ENCODE measurements at regions not wholly inside any gene's neighbourhood (a gene's known extent, or its start where the extent isn't known, plus 50 kb on each side); places are given as distances from the start of the nearest gene placed in this dataset.

GRCh38 chr1:29549001-29549400 lies 312.7 kb downstream of the PTPRU start:
- DNase-seq: no peak

- DNase-seq: no peak
These were observed 311.8 kb downstream of the PTPRU start for GRCh38 chr1:29548091-29548490.

GRCh38 chr1:29547300-29547699 lies 311.0 kb downstream of the PTPRU start:
- no peak for DNase-seq

- DNase-seq: no peak
These were observed 310.2 kb downstream of the PTPRU start for GRCh38 chr1:29546496-29546895.

- DNase-seq: no peak
These were observed 308.1 kb downstream of the PTPRU start for GRCh38 chr1:29544406-29544805.

- no peak for DNase-seq
These were observed 307.3 kb downstream of the PTPRU start for GRCh38 chr1:29543586-29543985.

- no peak for DNase-seq
These were observed 306.2 kb downstream of the PTPRU start for GRCh38 chr1:29542548-29542947.

GRCh38 chr1:29541631-29542030 lies 305.3 kb downstream of the PTPRU start:
- no peak for DNase-seq

GRCh38 chr1:29540801-29541357 lies 304.6 kb downstream of the PTPRU start:
- no peak for DNase-seq

- no peak for DNase-seq
These were observed 303.6 kb downstream of the PTPRU start for GRCh38 chr1:29539971-29540370.

- DNase-seq: no peak
These were observed 302.3 kb downstream of the PTPRU start for GRCh38 chr1:29538586-29538985.

GRCh38 chr1:29532751-29533150 lies 296.4 kb downstream of the PTPRU start:
- no peak for DNase-seq

- no peak for DNase-seq
These were observed 296.0 kb downstream of the PTPRU start for GRCh38 chr1:29532285-29532684.

- DNase-seq: no peak
These were observed 295.3 kb downstream of the PTPRU start for GRCh38 chr1:29531596-29531995.

GRCh38 chr1:29529677-29530278 lies 293.5 kb downstream of the PTPRU start:
- DNase-seq: no peak

- no peak for DNase-seq
These were observed 291.1 kb downstream of the PTPRU start for GRCh38 chr1:29527314-29528004.

GRCh38 chr1:29525941-29526340 lies 289.6 kb downstream of the PTPRU start:
- no peak for DNase-seq

GRCh38 chr1:29524285-29525065 lies 288.2 kb downstream of the PTPRU start:
- no peak for DNase-seq

- DNase-seq: no peak
These were observed 287.3 kb downstream of the PTPRU start for GRCh38 chr1:29523576-29523975.

- no peak for DNase-seq
These were observed 286.8 kb downstream of the PTPRU start for GRCh38 chr1:29523136-29523535.

- no peak for DNase-seq
These were observed 285.7 kb downstream of the PTPRU start for GRCh38 chr1:29521811-29522580.

GRCh38 chr1:29521438-29521715 lies 285.1 kb downstream of the PTPRU start:
- DNase-seq: no peak
